RWPE1 (cell line): ENCODE measurements at regions not wholly inside any gene's neighbourhood (a gene's known extent, or its start where the extent isn't known, plus 50 kb on each side); places are given as distances from the start of the nearest gene placed in this dataset.

Experiments
- CTCF ChIA-PET: fragments of 350-600 bp; sonication (Branson Sonifier 250); formaldehyde crosslinking; extraction: SDS; loops from one replicate; lab custom pipeline; 2021; lab: Yijun Ruan, JAX
- POLR2A ChIA-PET: fragments of 400-600 bp; formaldehyde crosslinking; extraction: SDS; loops from one replicate; lab custom pipeline; 2020; ENCODE audit warnings: antibody characterized with exemption; ENCODE audit not compliant: low non-redundant PET; lab: Yijun Ruan, JAX
- DNase-seq: peaks from one replicate; pipeline ENCODE4 v3.0.0; 2012; ENCODE audit warnings: low spot score
- H3K27ac ChIP-seq: fragments of 450-650 bp; 2 replicates; pipeline ENCODE4 v1.5.1; 2017
- TF ChIP-seq, protein P1 (sequence below): fragments of 450-650 bp; conservative IDR thresholded peaks from 2 replicates; pipeline ENCODE4 v1.5.1; 2017; ENCODE audit warnings: low read depth, mild to moderate bottlenecking

DNA sequence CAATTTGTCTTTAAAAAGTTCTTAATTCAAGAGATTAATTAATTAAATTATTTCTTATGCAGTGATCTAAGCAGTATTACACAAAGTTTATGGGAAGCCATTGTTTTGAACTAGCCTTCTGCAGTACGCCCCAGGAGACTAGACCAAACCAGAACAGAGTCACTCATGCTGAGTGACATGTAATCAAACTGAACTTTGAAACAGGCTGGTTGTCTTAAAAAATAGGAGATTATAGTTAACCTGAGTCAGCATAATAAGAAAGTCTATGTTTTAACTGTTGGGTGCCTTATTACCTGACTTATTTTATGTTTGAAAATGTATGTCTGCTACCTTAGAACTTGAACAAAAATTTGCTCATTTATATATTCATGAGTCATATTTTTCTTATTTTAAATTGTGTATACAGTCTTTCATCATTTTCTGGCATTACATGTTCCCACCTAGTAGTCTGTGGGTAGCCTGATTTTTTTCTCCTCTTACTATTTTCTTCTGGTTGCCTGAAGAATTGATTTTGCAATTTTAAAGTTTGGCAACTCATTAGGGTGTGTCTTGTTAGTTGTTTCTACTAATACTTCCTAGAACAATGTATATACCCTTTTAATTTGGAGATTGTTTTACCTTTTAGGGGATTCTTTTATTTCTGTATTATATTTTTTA is 161.4 kb downstream of the AASDHPPT start:
- ChIA-PET POLR2A (no interaction called here), CTCF (no interaction called here)
- DNase-seq: no peak
- TF ChIP-seq, protein P1, sequence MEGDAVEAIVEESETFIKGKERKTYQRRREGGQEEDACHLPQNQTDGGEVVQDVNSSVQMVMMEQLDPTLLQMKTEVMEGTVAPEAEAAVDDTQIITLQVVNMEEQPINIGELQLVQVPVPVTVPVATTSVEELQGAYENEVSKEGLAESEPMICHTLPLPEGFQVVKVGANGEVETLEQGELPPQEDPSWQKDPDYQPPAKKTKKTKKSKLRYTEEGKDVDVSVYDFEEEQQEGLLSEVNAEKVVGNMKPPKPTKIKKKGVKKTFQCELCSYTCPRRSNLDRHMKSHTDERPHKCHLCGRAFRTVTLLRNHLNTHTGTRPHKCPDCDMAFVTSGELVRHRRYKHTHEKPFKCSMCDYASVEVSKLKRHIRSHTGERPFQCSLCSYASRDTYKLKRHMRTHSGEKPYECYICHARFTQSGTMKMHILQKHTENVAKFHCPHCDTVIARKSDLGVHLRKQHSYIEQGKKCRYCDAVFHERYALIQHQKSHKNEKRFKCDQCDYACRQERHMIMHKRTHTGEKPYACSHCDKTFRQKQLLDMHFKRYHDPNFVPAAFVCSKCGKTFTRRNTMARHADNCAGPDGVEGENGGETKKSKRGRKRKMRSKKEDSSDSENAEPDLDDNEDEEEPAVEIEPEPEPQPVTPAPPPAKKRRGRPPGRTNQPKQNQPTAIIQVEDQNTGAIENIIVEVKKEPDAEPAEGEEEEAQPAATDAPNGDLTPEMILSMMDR: no peak
- H3K27ac ChIP-seq: no peak overlapping the region

DNA sequence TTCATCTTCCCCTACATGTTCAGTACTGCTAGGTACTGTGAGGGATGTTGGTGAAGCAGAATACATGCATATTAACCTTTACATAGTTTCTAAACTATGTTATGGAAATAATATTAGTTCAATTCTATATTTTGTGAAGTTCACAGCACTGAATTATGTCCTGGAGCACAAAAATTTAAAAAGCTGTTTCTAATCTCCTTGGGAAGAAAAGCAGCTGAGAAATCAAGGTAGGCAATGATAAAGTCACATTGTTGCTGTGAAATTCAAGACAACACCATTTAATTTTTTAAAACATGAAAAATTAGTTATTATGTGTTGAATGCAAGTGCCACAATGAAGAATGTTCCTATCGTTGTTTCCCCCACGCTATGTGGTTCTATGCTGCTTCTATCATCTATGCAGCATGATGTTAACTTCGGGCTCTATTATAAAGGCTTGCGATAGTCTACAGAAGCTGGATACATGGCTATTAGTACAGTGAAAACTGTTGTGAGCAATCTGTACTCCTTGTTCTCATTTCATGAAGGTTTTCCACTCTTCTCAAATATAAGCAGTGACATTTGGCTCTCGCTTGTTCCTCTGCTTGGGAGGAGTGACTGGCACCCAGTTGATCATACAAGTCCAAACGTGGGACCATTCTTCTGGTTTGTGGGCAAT is 164.3 kb downstream of the AASDHPPT start:
- TF ChIP-seq, protein P1: no peak
- DNase-seq: no peak
- POLR2A ChIA-PET: no interaction called here
- no peak overlapping the region for H3K27ac ChIP-seq
- CTCF ChIA-PET: no interaction called here

DNA sequence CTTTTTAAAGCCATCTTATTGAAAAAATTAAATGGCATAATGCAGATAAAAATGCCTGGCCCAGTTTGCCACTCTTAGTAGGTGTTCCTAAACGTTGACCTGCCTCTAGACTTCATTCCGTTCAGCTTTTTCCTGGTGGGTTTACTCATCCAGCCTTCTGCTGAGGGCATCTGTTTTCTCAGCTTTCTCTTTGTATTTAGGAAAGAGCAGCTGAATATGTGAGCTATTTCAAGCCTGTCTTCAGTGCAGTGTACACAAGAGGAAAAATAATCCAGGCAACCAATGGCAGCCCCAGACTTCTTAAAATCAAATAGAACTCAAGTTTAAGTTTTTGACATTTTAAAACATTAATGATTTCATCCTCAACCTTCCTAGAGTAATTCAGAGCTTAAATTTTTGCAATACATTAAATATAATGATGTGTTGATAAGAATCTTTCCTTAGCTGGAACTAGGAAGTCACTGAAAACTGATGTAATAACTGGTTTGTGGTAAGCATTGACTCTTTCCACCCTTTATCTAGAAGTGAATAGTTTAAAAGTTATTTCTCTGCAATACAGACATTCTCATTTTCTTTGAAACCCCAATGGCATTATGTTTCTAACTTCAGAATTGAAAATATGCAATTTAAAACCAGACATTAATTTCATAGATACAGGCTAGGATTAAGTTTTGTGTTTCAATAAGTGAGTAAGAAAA is 165.4 kb downstream of the AASDHPPT start:
- no peak for DNase-seq
- ChIA-PET POLR2A (no interaction called here), CTCF (no interaction called here)
- H3K27ac ChIP-seq: no peak overlapping the region
- TF ChIP-seq, protein P1: no peak

DNA sequence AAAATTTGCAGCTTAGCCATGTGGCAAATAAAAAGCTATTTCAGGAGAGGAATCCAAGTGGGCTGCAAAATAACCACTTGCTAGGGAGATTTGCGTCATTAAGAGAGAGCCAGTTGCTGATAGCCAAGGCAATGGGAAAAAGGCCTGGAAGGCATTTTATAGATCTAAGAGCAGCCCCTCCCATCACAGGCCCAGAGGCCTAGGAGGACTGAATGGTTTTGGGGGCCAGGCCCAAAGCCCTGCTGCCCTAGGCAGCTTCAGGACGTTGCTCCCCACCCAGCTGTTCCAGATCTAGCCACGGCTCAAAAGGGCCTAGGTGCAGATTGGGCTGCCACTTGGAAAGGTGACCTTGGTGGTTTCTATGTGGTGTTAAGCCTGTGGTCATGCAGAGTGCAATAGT is 169.0 kb downstream of the AASDHPPT start:
- TF ChIP-seq, protein P1: no peak
- no peak overlapping the region for H3K27ac ChIP-seq
- CTCF ChIA-PET: no interaction called here
- DNase-seq: no peak
- POLR2A ChIA-PET: no interaction called here

GRCh38 chr11:106249617-106250239 is 172.3 kb downstream of the AASDHPPT start:
- ChIA-PET POLR2A (no interaction called here), CTCF (interaction anchor here (0.6 kb wide), 1 partner anchor 57 kb away, joined by 3 read pairs; no protein-coding TSS in a partner anchor)
- TF ChIP-seq, protein P1: no peak
- DNase-seq: no peak
- no peak overlapping the region for H3K27ac ChIP-seq

DNA sequence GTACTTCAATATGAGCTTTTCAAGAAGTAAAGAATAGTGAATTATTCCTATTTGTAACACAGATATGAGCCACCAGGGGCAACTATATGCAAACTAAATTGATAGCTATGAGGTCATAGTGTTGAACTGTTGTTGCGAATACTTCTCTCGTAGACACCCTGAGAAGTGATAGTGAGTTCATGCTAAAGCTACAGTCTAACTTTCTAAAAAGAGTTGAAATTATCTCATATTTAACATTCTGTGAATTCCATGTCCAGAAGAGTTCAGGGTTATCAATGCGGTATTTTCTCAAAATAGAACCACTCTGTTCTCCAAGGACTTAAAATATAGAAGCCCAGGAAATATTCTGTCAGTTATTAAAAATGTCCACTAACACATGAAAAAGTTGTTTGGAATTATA is 185.4 kb downstream of the AASDHPPT start:
- no peak for DNase-seq
- H3K27ac ChIP-seq: no peak overlapping the region
- POLR2A ChIA-PET: no interaction called here
- CTCF ChIA-PET: interaction anchor here (0.5 to 0.9 kb wide), 2 partner anchors 45 to 244 kb away, joined by 3 read pairs; no protein-coding TSS in a partner anchor
- TF ChIP-seq, protein P1: no peak
